Endothelial cell of umbilical vein (primary cell): ENCODE measurements at regions not wholly inside any gene's neighbourhood (a gene's known extent, or its start where the extent isn't known, plus 50 kb on each side); places are given as distances from the start of the nearest gene placed in this dataset.

ENCODE experiments used
- BruUV-seq: library from RNA; stranded (reverse); fragments of 400-500 nt; replicated peaks from 2 replicates; lab custom pipeline; 2021; lab: Mats Ljungman, UMichigan
- CTCF ChIA-PET: fragments of 300-600, 350-600 bp; sonication (Branson Sonifier 250); formaldehyde crosslinking; loops from one replicate; lab custom pipeline; 2021; ENCODE audit warnings: antibody characterized with exemption, inconsistent platforms; lab: Charles Lee
- POLR2A ChIA-PET: fragments of 300-600, 350-600 bp; sonication (Branson Sonifier 250); formaldehyde crosslinking; loops from one replicate; lab custom pipeline; 2021; ENCODE audit warnings: antibody characterized with exemption, inconsistent platforms; lab: Charles Lee
- DNase-seq: peaks from one replicate; pipeline ENCODE4 v3.0.0-alpha.2; 2011; ENCODE audit warnings: low read depth, low spot score
- FAIRE-seq: peaks from 2 replicates; lab custom pipeline; 2011; peaks lifted over from hg19 to GRCh38; lab: Jason Lieb, UNC
- H2AFZ ChIP-seq: 2 replicates; pipeline ENCODE4 v1.6.0; 2012; ENCODE audit warnings: low read depth, low read length, control low read depth, inconsistent platforms
- H3K27ac ChIP-seq: 2 replicates; pipeline ENCODE4 v1.5.1; 2011; ENCODE audit warnings: low read depth, mild to moderate bottlenecking, control low read depth, low read length, moderate library complexity; ENCODE audit not compliant: insufficient read depth
- H3K27me3 ChIP-seq, 2 experiments: 2 replicates each; pipeline versions ENCODE4 v1.6.0 to v1.6.1; 2011; ENCODE audit warnings: low read length in 2 of 2, mixed read lengths in 1 of 2; ENCODE audit not compliant: control insufficient read depth in 2 of 2, insufficient read depth in 2 of 2
- H3K36me3 ChIP-seq, 2 experiments: 2 replicates in 1 of 2; 3 replicates in 1 of 2; pipeline ENCODE4 v1.5.1; 2011; ENCODE audit warnings: low read length in 2 of 2, mild to moderate bottlenecking in 1 of 2, moderate library complexity in 1 of 2; ENCODE audit not compliant: control insufficient read depth in 2 of 2, insufficient read depth in 2 of 2; ENCODE audit errors: extremely low read depth in 1 of 2
- H3K4me1 ChIP-seq: 3 replicates; pipeline ENCODE4 v1.5.1; 2011; ENCODE audit warnings: mild to moderate bottlenecking, low read length; ENCODE audit not compliant: control insufficient read depth, insufficient read depth; ENCODE audit errors: extremely low read depth
- H3K4me2 ChIP-seq: 2 replicates; pipeline ENCODE4 v1.6.1; 2011; ENCODE audit warnings: low read length, control low read depth, mixed read lengths; ENCODE audit not compliant: insufficient read depth
- H3K4me3 ChIP-seq, 3 experiments: fragments of 200-600 bp in 1 of 3; sonication (generic), shearing (Covaris generic) in 1 of 3; replicated peaks in 1 of 3; 2 replicates each; pipeline ENCODE4 v1.5.1; 2011 to 2016; ENCODE audit warnings: control low read depth in 3 of 3, low read length in 3 of 3, mild to moderate bottlenecking in 2 of 3, inconsistent platforms in 1 of 3, low read depth in 1 of 3, moderate library complexity in 1 of 3; ENCODE audit not compliant: insufficient read depth in 1 of 3
- H3K79me2 ChIP-seq: 2 replicates; pipeline ENCODE4 v1.6.0; 2012; ENCODE audit warnings: low read length, inconsistent platforms; ENCODE audit not compliant: control insufficient read depth, insufficient read depth
- H3K9ac ChIP-seq: replicated peaks from 2 replicates; pipeline ENCODE3; 2011; ENCODE audit warnings: low read length, control low read depth; ENCODE audit not compliant: insufficient read depth; ENCODE audit errors: extremely low read depth
- H3K9me1 ChIP-seq: replicated peaks from 3 replicates; pipeline ENCODE4 v1.6.0; 2011; ENCODE audit warnings: mild to moderate bottlenecking, low read length; ENCODE audit not compliant: control insufficient read depth, insufficient read depth; ENCODE audit errors: extremely low read depth
- H3K9me3 ChIP-seq: replicated peaks from 2 replicates; pipeline ENCODE4 v1.5.1; 2012; ENCODE audit warnings: low read length, inconsistent platforms; ENCODE audit not compliant: control insufficient read depth, insufficient read depth
- H4K20me1 ChIP-seq: replicated peaks from 2 replicates; pipeline ENCODE3; 2011; ENCODE audit warnings: mild to moderate bottlenecking, low read length; ENCODE audit not compliant: control insufficient read depth, insufficient read depth; ENCODE audit errors: extremely low read depth
- EZH2 ChIP-seq: IDR thresholded peaks from 2 replicates; pipeline ENCODE4 v1.6.1; 2012; ENCODE audit warnings: borderline replicate concordance, low read depth, mild to moderate bottlenecking, moderate library complexity, low read length, inconsistent platforms; ENCODE audit not compliant: severe bottlenecking
- FOS ChIP-seq: IDR thresholded peaks from 2 replicates; pipeline ENCODE4 v1.6.1; 2011; ENCODE audit warnings: mild to moderate bottlenecking, low read length, moderate library complexity, borderline replicate concordance; ENCODE audit not compliant: insufficient read depth
- GATA2 ChIP-seq: IDR thresholded peaks from 2 replicates; pipeline ENCODE4 v1.7.0; 2011; ENCODE audit warnings: low read depth, mild to moderate bottlenecking, moderate library complexity, mixed read lengths, low read length; ENCODE audit not compliant: insufficient read length, insufficient read depth
- JUN ChIP-seq: IDR thresholded peaks from 2 replicates; pipeline ENCODE4 v1.6.1; 2011; ENCODE audit warnings: borderline replicate concordance, low read depth; ENCODE audit not compliant: insufficient read length, insufficient read depth
- MYC ChIP-seq: IDR thresholded peaks from one replicate; pipeline ENCODE4 v1.6.1; 2011; ENCODE audit warnings: mild to moderate bottlenecking, low read depth, low read length
- POLR2A ChIP-seq: IDR thresholded peaks from 2 replicates; pipeline ENCODE4 v1.6.1; 2012; ENCODE audit warnings: low read depth, mild to moderate bottlenecking, control low read depth, low read length
- POLR2AphosphoS5 ChIP-seq: IDR thresholded peaks from 2 replicates; pipeline ENCODE4 v1.6.1; 2012; ENCODE audit warnings: low read depth, mild to moderate bottlenecking, control low read depth, low read length, moderate library complexity; ENCODE audit not compliant: insufficient read depth
- dilution Hi-C: fragments of 300-500 bp; cut with MboI; formaldehyde crosslinking; loops from one replicate; pipeline ENCODE4 v1.15.0; 2019; ENCODE audit warnings: low sequenced_read_pairs; ENCODE audit not compliant: extremely low pct_ligation_motif_present
- intact Hi-C: fragments of 100-400 bp; cut with micrococcal nuclease; formaldehyde crosslinking; loops from one replicate; pipeline ENCODE4 v1.10.0; 2022
- TF ChIP-seq, protein P1 (sequence below): IDR thresholded peaks from 2 replicates; pipeline ENCODE4 v1.6.1; 2011; ENCODE audit not compliant: insufficient read depth, insufficient read length
- TF ChIP-seq, protein P2 (sequence below), 2 donors: IDR thresholded peaks; 1 replicate in 1 of 2; 2 replicates in 1 of 2; pipeline ENCODE4 v1.5.1; 2011; ENCODE audit warnings: low read length in 2 of 2, mild to moderate bottlenecking in 2 of 2, moderate library complexity in 2 of 2, control low read depth in 1 of 2, inconsistent platforms in 1 of 2, low read depth in 1 of 2; ENCODE audit not compliant: insufficient read depth in 1 of 2; ENCODE audit errors: extremely low read depth in 1 of 2

DNA sequence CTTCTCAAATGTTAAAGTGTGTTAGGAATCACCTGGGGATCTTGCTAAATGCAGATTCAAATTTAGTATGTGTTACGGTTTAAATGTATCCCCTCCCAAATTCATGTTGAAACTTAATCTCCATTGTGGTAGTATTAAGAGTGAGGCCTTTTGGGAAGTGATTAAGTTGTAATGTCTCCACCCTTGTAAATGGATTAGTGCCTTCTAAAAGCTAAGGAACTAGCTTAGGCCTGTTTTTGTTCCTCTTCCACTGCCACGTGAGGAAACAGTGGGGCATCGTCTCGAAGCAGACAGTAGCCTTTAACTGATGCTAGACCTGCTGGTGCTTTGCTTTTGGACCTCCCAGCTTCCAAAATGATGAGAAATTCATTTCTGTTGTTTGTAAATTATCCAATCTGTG lies 52.3 kb upstream of the SEMA3D start:
- Histone ChIP-seq H2AFZ (no peak overlapping the region), H4K20me1 (no peaks in the 10 kb centered on the region), H3K4me2 (no peak overlapping the region), H3K27ac (no peak overlapping the region), H3K9me3 (no peaks in the 10 kb centered on the region), H3K27me3 (no peaks in the 10 kb centered on the region), H3K36me3 (no peaks in the 10 kb centered on the region), H3K79me2 (no peaks in the 10 kb centered on the region), H3K4me3 (no peak overlapping the region), H3K9me1 (no peaks in the 10 kb centered on the region), H3K9ac (no peak overlapping the region), H3K4me1 (no peaks in the 10 kb centered on the region)
- dilution Hi-C loops, result no loop called here
- CTCF ChIA-PET, result no interaction called here
- FAIRE-seq (no peak), DNase-seq (no peak)
- TF ChIP-seq, protein P1, sequence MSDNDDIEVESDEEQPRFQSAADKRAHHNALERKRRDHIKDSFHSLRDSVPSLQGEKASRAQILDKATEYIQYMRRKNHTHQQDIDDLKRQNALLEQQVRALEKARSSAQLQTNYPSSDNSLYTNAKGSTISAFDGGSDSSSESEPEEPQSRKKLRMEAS, result no peak
- intact Hi-C loops, result no loop called here
- no TSS peak for BruUV-seq
- POLR2A ChIA-PET, result no interaction called here

DNA sequence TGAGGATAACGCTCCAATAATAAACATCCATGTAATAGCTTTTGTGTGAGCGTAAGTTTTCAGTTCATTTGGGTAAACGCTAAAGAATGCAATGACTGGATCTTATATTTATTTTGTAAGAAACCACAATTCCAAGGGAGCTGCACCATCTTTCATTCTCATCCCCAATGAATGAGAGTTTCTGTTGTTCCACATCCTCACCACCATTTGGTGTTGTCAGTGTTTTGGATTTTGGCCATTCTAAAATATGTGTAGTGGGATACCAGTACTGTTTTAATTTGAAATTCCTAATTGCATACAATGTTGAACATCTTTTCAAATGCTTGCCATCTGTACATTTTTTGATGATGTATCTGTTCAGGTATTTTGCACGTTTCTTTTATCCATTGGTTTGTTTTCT lies 50.9 kb upstream of the SEMA3D start:
- FAIRE-seq, result no peak
- ChIA-PET CTCF (no interaction called here), POLR2A (no interaction called here)
- no peak overlapping the region for H3K4me2 ChIP-seq
- no peak overlapping the region for H3K4me3 ChIP-seq
- no TSS peak for BruUV-seq
- no peak overlapping the region for H2AFZ ChIP-seq
- no peaks in the 10 kb centered on the region for H3K9me3 ChIP-seq
- H3K27ac ChIP-seq, result no peak overlapping the region
- no peaks in the 10 kb centered on the region for H3K9me1 ChIP-seq
- H4K20me1 ChIP-seq, result no peaks in the 10 kb centered on the region
- TF ChIP-seq FOS (no peak), POLR2AphosphoS5 (no peak), POLR2A (no peak), EZH2 (no peak), MYC (no peak), JUN (no peak), GATA2 (no peak)
- TF ChIP-seq, protein P1, result no peak
- TF ChIP-seq, protein P2, sequence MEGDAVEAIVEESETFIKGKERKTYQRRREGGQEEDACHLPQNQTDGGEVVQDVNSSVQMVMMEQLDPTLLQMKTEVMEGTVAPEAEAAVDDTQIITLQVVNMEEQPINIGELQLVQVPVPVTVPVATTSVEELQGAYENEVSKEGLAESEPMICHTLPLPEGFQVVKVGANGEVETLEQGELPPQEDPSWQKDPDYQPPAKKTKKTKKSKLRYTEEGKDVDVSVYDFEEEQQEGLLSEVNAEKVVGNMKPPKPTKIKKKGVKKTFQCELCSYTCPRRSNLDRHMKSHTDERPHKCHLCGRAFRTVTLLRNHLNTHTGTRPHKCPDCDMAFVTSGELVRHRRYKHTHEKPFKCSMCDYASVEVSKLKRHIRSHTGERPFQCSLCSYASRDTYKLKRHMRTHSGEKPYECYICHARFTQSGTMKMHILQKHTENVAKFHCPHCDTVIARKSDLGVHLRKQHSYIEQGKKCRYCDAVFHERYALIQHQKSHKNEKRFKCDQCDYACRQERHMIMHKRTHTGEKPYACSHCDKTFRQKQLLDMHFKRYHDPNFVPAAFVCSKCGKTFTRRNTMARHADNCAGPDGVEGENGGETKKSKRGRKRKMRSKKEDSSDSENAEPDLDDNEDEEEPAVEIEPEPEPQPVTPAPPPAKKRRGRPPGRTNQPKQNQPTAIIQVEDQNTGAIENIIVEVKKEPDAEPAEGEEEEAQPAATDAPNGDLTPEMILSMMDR (IDR thresholded peaks at IDR 0.05; ENCODE audit: extremely low read depth in 1 of 2, insufficient read depth in 1 of 2, low read depth in 1 of 2, low read length in 2 of 2), result no peak
- H3K9ac ChIP-seq, result no peak overlapping the region
- intact Hi-C loops, result no loop called here
- dilution Hi-C loops, result no loop called here
- H3K79me2 ChIP-seq, result no peaks in the 10 kb centered on the region
- H3K27me3 ChIP-seq, result no peaks in the 10 kb centered on the region
- H3K4me1 ChIP-seq, result no peaks in the 10 kb centered on the region
- no peak for DNase-seq
- no peaks in the 10 kb centered on the region for H3K36me3 ChIP-seq
